ENCODE measurements at regions not wholly inside any gene's neighbourhood (a gene's known extent, or its start where the extent isn't known, plus 50 kb on each side); places are given as distances from the start of the nearest gene placed in this dataset.

DNA sequence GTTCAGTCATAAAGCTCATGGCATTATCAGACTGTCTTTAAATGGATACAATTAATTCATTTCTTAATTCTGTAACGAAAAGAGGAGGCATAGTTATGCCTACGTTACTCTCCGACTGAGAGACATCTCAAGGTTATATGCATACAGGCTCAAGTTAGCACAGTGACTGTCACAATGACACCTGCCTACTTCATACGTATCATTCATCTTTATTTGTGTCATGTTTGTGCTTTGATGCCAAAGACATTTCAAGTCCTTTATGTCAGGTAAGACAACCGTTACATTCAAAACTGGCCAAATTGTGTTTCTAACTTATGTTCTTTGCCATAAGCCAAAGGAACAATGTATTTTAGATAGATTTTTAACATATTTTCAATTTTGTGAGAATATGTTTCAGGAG is 328.8 kb upstream of the NRG3 start:
- no peak for TF ChIP-seq POLR2A (IDR thresholded peaks at IDR 0.05; ENCODE audit: low read depth, low read length)
- no peak for TF ChIP-seq POLR2AphosphoS5 (IDR thresholded peaks at IDR 0.05; ENCODE audit: low read depth, low read length)
- TF ChIP-seq TAF1 (IDR thresholded peaks at IDR 0.05; ENCODE audit: low read depth, low read length), result no peak
- no peak for TF ChIP-seq POU2F2 (IDR thresholded peaks at IDR 0.05; ENCODE audit: low read depth, low read length)
- TF ChIP-seq SPI1 (IDR thresholded peaks at IDR 0.05; ENCODE audit: low read depth, low read length), result no peak

Measured in GM12891 (cell line).